ENCODE measurements at regions not wholly inside any gene's neighbourhood (a gene's known extent, or its start where the extent isn't known, plus 50 kb on each side); places are given as distances from the start of the nearest gene placed in this dataset.
A peak's percentile ranks its signal among the peaks of the same experiment; 100 is the strongest.

- Histone ChIP-seq H3K27me3 (no peaks in the 10 kb centered on the region), H3K9me3 (peaks cover 10 to 17% of the 10 kb centered on the region in 2 donors), H3K36me3 (no peaks in the 10 kb centered on the region), H3K27ac (no peak overlapping the region), H3K4me3 (no peak overlapping the region), H3K4me1 (no peaks in the 10 kb centered on the region)
- intact Hi-C loops (cut with DNase I; ENCODE audit: low total_unique reads): no loop called here
- DNase-seq (ENCODE audit: low spot score in 2 of 2): peak in 1 of 2 donors; percentile 46
- TF ChIP-seq POLR2A (IDR thresholded peaks at IDR 0.05): no peak
- TF ChIP-seq POLR2AphosphoS5 (IDR thresholded peaks at IDR 0.05): no peak
- no peak for TF ChIP-seq CTCF (IDR thresholded peaks at IDR 0.05)
Observed at GRCh38 chrX:1076871-1077651, 135.4 kb downstream of the CRLF2 start.

- intact Hi-C loops (cut with DNase I; ENCODE audit: low total_unique reads): no loop called here
- Histone ChIP-seq H3K9me3 (peaks cover 10 to 22% of the 10 kb centered on the region in 2 donors), H3K27me3 (no peaks in the 10 kb centered on the region), H3K4me3 (no peak overlapping the region), H3K36me3 (no peaks in the 10 kb centered on the region), H3K27ac (no peak overlapping the region), H3K4me1 (no peaks in the 10 kb centered on the region)
- DNase-seq (ENCODE audit: low spot score in 2 of 2): peak in 1 of 2 donors; percentile 25
- TF ChIP-seq POLR2A (IDR thresholded peaks at IDR 0.05) (no peak), POLR2AphosphoS5 (IDR thresholded peaks at IDR 0.05) (no peak), CTCF (IDR thresholded peaks at IDR 0.05) (no peak)
Observed at GRCh38 chrX:1075741-1076140, 136.7 kb downstream of the CRLF2 start.

- TF ChIP-seq POLR2AphosphoS5 (IDR thresholded peaks at IDR 0.05): no peak
- TF ChIP-seq POLR2A (IDR thresholded peaks at IDR 0.05): no peak
- TF ChIP-seq CTCF (IDR thresholded peaks at IDR 0.05): no peak
- intact Hi-C loops (cut with DNase I; ENCODE audit: low total_unique reads): no loop called here
- H3K4me1 ChIP-seq: no peaks in the 10 kb centered on the region
Observed at GRCh38 chrX:1075156-1075555, 137.3 kb downstream of the CRLF2 start.

GRCh38 chrX:1074755-1075154 is 137.7 kb downstream of the CRLF2 start:
- TF ChIP-seq CTCF (IDR thresholded peaks at IDR 0.05) (no peak), POLR2AphosphoS5 (IDR thresholded peaks at IDR 0.05) (no peak), POLR2A (IDR thresholded peaks at IDR 0.05) (no peak)
- Histone ChIP-seq H3K27ac (no peak overlapping the region), H3K4me3 (no peak overlapping the region), H3K9me3 (peaks cover 10 to 14% of the 10 kb centered on the region in 2 donors), H3K36me3 (no peaks in the 10 kb centered on the region), H3K27me3 (no peaks in the 10 kb centered on the region), H3K4me1 (no peaks in the 10 kb centered on the region)
- intact Hi-C loops (cut with DNase I; ENCODE audit: low total_unique reads): no loop called here
- peak in 1 of 2 donors; percentile 22 for DNase-seq (ENCODE audit: low spot score in 2 of 2)

More at GRCh38 chrX:1075156-1075555, 137.3 kb downstream of the CRLF2 start:
- no peak overlapping the region for H3K4me3 ChIP-seq
- DNase-seq (ENCODE audit: low spot score in 2 of 2): peak in 1 of 2 donors; percentile 15
- H3K9me3 ChIP-seq: peaks cover 10 to 16% of the 10 kb centered on the region in 2 donors
- no peak overlapping the region for H3K27ac ChIP-seq
- no peaks in the 10 kb centered on the region for H3K27me3 ChIP-seq
- no peaks in the 10 kb centered on the region for H3K36me3 ChIP-seq

GRCh38 chrX:1074172-1074571 is 138.3 kb downstream of the CRLF2 start:
- H3K4me1 ChIP-seq: no peaks in the 10 kb centered on the region
- no peak overlapping the region for H3K27ac ChIP-seq
- no peak for DNase-seq (ENCODE audit: low spot score in 2 of 2)
- no peak overlapping the region for H3K4me3 ChIP-seq
- H3K36me3 ChIP-seq: no peaks in the 10 kb centered on the region
- no peak for TF ChIP-seq POLR2AphosphoS5 (IDR thresholded peaks at IDR 0.05)
- no peak for TF ChIP-seq CTCF (IDR thresholded peaks at IDR 0.05)
- no peak for TF ChIP-seq POLR2A (IDR thresholded peaks at IDR 0.05)
- peaks cover 0 to 1% of the 10 kb centered on the region in 2 donors for H3K27me3 ChIP-seq
- intact Hi-C loops (cut with DNase I; ENCODE audit: low total_unique reads): no loop called here
- peaks cover 10 to 14% of the 10 kb centered on the region in 2 donors for H3K9me3 ChIP-seq

Measured in breast epithelium (tissue), 4 donors.